Progenitor cell of endocrine pancreas (in vitro differentiated cells): ENCODE measurements at regions not wholly inside any gene's neighbourhood (a gene's known extent, or its start where the extent isn't known, plus 50 kb on each side); places are given as distances from the start of the nearest gene placed in this dataset.

Experiments used
- DNase-seq: peaks from one replicate; pipeline ENCODE4 v3.0.0; 2021; ENCODE audit warnings: low spot score; ENCODE audit not compliant: unreplicated experiment
- H3K27ac Mint-ChIP-seq: 2 replicates; pipeline ENCODE4 v1.8.0; 2021; ENCODE audit warnings: mild to moderate bottlenecking, moderate library complexity, mixed read lengths
- H3K27me3 Mint-ChIP-seq: 2 replicates; pipeline ENCODE4 v1.8.0; 2021; ENCODE audit warnings: mixed read lengths
- H3K36me3 Mint-ChIP-seq: 2 replicates; pipeline ENCODE4 v1.8.0; 2022; ENCODE audit warnings: mixed read lengths; ENCODE audit not compliant: insufficient read depth
- H3K4me1 Mint-ChIP-seq: 2 replicates; pipeline ENCODE4 v1.8.0; 2021; ENCODE audit warnings: low read depth, mixed read lengths
- H3K4me3 Mint-ChIP-seq: 2 replicates; pipeline ENCODE4 v1.8.0; 2021; ENCODE audit warnings: low read depth, mild to moderate bottlenecking, moderate library complexity, mixed read lengths
- H3K9me3 Mint-ChIP-seq: 2 replicates; pipeline ENCODE4 v1.8.0; 2021; ENCODE audit warnings: low read depth, mixed read lengths
- TF ChIP-seq, protein P1 (sequence below): fragments of 200-600 bp; sonication (generic); IDR thresholded peaks from one replicate; pipeline ENCODE4 v1.5.0; 2021; ENCODE audit warnings: antibody characterized with exemption, mild to moderate bottlenecking; ENCODE audit not compliant: unreplicated experiment

DNA sequence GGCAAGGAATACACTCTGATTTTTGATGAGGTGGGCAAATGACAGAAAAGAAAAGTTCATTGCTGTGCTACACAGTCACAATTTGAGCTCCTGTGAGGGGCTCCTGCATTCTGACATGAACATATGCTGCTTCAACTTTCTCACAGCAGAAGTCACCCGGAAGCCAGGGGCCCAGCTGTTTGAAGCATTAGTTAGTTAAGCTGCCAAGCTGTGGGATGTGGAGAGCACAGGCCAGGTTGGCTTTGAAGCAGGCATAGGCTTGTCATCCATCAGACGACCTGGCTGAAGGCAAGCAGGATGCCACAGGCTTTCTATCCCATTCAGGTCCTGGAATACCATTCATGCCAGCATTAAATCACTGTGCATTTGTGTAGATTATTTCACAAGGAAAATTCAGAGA lies 63.1 kb downstream of the MTNR1B start:
- no peak overlapping the region for H3K27ac Mint-ChIP-seq
- DNase-seq: no peak
- H3K4me1 Mint-ChIP-seq: peaks cover 11% of the 10 kb centered on the region
- no peaks in the 10 kb centered on the region for H3K36me3 Mint-ChIP-seq
- H3K9me3 Mint-ChIP-seq: peaks cover 5% of the 10 kb centered on the region
- no peak overlapping the region for H3K4me3 Mint-ChIP-seq
- peaks cover 3% of the 10 kb centered on the region for H3K27me3 Mint-ChIP-seq
- TF ChIP-seq, protein P1, sequence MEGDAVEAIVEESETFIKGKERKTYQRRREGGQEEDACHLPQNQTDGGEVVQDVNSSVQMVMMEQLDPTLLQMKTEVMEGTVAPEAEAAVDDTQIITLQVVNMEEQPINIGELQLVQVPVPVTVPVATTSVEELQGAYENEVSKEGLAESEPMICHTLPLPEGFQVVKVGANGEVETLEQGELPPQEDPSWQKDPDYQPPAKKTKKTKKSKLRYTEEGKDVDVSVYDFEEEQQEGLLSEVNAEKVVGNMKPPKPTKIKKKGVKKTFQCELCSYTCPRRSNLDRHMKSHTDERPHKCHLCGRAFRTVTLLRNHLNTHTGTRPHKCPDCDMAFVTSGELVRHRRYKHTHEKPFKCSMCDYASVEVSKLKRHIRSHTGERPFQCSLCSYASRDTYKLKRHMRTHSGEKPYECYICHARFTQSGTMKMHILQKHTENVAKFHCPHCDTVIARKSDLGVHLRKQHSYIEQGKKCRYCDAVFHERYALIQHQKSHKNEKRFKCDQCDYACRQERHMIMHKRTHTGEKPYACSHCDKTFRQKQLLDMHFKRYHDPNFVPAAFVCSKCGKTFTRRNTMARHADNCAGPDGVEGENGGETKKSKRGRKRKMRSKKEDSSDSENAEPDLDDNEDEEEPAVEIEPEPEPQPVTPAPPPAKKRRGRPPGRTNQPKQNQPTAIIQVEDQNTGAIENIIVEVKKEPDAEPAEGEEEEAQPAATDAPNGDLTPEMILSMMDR: no peak

DNA sequence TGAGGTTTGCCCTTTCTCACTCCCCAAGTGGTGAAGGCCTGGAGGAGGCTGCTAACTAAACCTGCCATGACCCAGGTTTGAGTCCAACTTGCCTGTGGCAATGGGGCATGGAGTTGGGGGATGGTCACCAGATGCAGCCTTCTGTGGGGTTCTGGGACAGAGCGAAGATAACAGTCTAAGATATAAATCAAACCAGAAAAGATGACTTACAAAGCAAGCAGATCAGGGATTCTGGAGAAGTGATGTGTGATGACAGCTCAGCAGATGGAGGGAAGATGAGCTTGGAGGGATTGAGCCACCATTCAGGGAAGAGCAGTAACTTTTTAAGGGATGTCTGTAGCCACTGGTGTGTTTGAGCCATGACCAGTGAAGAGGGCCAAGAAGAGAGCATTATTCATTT lies 63.6 kb downstream of the MTNR1B start:
- Mint-ChIP-seq H3K9me3 (peaks cover 5% of the 10 kb centered on the region), H3K4me1 (peaks cover 11% of the 10 kb centered on the region), H3K36me3 (no peaks in the 10 kb centered on the region), H3K27me3 (peaks cover 3% of the 10 kb centered on the region), H3K4me3 (no peak overlapping the region), H3K27ac (no peak overlapping the region)
- no peak for DNase-seq
- TF ChIP-seq, protein P1: no peak

DNA sequence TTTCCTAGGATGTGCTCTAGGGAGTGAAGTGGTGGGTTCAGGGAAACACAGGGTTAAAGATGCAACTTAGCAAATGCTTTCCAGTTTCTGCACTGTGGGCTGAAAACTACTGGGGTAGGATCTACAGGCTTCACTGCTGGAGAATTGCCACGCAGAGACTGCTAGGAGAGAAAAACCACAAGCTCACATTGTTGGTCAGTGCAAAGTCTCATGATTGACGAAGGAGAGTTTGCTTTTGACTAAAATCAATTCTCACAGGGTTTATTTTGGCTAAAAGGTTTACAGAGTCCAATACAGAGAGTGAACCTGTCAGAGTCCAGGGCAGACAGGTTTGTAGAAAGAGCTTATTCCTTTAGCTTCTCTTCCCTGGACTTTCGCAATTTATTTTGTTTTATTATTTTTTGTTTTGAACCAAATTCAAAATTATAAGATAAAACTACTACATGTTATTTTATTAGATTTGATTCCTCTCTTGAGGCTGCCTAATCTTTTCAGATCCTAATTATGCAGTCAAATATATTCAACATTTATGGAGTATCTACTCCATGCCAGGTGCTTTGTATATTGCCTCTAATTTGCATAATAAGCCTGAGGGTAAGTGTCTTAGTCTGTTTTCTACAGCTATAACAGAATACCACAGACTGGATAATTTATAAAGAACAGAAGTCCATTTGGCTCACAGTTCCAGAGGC lies 64.7 kb downstream of the MTNR1B start:
- DNase-seq: no peak
- peak overlapping the region; percentile 73 for H3K27ac Mint-ChIP-seq
- TF ChIP-seq, protein P1: no peak
- H3K9me3 Mint-ChIP-seq: peaks cover 5% of the 10 kb centered on the region
- peaks cover 3% of the 10 kb centered on the region for H3K27me3 Mint-ChIP-seq
- peaks cover 11% of the 10 kb centered on the region for H3K4me1 Mint-ChIP-seq
- no peaks in the 10 kb centered on the region for H3K36me3 Mint-ChIP-seq
- H3K4me3 Mint-ChIP-seq: peak overlapping the region; percentile 20

DNA sequence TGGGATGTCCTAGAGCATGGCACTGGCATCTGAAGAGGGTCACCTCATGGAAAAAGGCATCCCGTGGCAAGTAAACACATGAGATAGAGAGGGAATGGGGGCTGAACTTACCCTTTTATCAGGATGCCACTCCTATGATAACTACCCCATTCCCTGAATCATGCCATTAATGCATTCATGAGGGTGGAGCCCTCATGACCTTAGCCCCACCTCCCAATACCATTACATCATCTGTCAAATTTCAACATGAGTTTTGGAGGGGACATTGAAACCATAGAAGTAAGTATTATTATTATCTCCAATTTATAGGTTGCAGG lies 65.2 kb downstream of the MTNR1B start:
- Mint-ChIP-seq H3K27me3 (peaks cover 3% of the 10 kb centered on the region), H3K36me3 (no peaks in the 10 kb centered on the region)
- TF ChIP-seq, protein P1: no peak

DNA sequence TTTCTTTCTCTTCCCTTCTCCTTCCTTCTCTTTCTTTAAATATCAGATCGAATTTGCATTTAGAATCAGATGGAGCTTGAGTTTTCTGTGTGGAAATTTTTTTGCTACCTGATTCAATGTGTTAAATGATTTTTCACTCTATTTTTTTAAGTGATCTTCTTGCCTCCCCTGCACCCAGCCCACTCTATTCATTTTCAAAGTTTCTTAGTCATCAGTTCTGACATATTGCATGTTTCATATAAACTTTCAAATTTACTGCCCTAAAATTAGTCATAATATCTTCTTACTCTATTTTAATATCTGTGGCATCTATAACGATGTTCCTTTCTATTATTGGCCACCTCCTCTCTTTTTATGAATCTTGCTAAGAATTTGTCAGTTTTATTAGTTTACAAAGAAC lies 69.1 kb downstream of the MTNR1B start:
- Mint-ChIP-seq H3K9me3 (peaks cover 17% of the 10 kb centered on the region), H3K27ac (no peak overlapping the region), H3K27me3 (no peaks in the 10 kb centered on the region), H3K4me1 (peaks cover 11% of the 10 kb centered on the region), H3K4me3 (no peak overlapping the region), H3K36me3 (peaks cover 2% of the 10 kb centered on the region)
- TF ChIP-seq, protein P1: no peak
- DNase-seq: no peak

More for the DNA sequence above, 65.2 kb downstream of the MTNR1B start:
- Mint-ChIP-seq H3K9me3 (peaks cover 5% of the 10 kb centered on the region), H3K27ac (no peak overlapping the region), H3K4me1 (peaks cover 11% of the 10 kb centered on the region), H3K4me3 (no peak overlapping the region)
- DNase-seq: no peak
